ENCODE measurements at regions not wholly inside any gene's neighbourhood (a gene's known extent, or its start where the extent isn't known, plus 50 kb on each side); places are given as distances from the start of the nearest gene placed in this dataset.

DNA sequence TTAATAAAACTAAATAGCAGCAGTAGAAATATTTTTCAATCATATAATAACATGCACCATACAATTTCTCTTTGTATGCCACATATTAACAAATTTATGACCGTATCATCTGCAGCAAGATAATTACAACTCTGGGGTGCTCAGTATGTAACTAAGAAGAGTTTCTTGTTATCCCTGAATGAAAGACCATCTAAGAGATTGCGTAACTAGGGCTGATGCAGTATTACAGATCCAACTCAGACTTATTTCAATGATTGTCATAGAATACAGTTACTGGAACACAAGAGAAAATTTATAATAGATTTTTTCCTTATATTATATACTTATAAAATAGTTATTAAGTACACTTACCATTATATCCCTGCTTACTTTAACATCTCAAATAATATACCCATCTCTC lies 305.1 kb downstream of the SLITRK1 start:
- no peak for DNase-seq

- no peak for DNase-seq
These were observed 314.3 kb downstream of the SLITRK1 start for GRCh38 chr13:83568019-83568418.

DNA sequence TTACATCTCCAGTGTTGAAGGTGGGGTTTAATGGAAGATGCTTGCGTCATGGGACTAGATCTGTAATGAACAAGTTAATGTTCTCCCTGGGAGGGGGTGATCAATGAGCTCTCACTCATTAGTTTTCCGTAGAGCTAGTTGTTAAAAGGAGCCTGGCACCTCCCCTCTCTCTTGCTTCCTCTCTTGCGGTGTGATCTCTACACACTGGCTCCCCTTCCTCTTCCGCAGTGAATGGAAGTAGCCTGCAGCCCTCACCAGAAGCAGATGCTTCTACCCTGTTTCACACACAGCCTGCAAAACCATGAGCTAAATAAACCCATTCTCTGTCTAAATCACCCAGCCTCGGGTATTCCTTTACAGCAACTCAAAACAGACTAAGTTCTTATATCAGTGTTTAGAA lies 318.8 kb downstream of the SLITRK1 start:
- no peak for DNase-seq

DNA sequence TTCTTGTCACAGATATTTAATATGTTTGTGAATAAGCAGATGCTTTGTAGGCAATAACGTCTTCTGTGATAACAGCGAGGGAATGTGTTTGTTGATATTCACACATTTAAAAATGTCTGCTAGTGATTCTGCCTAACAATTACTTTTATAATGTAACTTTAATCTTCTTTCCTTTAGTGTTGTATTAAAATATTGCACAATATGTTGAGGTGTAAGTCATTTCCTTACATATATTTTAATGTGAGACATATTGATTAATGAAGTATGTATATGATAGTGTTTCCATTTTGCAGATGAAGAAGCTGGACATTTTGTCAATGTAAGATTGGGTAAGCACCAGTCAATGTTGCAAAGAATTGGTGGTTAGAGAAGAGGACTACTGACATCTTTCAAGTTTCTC lies 324.4 kb downstream of the SLITRK1 start:
- no peak for DNase-seq

- no peak for DNase-seq
These were observed 332.6 kb downstream of the SLITRK1 start for GRCh38 chr13:83549671-83550070.

- DNase-seq: no peak
These were observed 335.2 kb downstream of the SLITRK1 start for GRCh38 chr13:83547043-83547442.

DNA sequence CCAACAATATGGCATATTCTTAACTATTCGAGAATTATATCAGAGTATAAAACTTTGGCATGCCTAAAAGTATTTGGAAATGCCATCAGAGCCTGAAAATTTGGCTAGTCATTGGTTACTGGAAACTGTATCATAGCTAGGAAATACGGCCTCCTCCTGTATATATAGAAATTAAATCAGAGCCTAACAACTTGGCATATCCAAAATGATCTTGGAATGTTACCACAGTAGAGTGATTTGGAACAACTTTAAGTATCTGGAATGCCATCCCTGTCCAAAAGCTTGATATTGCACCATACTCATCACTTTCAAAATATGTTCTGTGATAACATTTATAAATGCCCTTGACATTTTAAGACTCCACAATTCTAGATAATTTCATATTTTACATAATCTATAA lies 335.8 kb downstream of the SLITRK1 start:
- DNase-seq: no peak

DNA sequence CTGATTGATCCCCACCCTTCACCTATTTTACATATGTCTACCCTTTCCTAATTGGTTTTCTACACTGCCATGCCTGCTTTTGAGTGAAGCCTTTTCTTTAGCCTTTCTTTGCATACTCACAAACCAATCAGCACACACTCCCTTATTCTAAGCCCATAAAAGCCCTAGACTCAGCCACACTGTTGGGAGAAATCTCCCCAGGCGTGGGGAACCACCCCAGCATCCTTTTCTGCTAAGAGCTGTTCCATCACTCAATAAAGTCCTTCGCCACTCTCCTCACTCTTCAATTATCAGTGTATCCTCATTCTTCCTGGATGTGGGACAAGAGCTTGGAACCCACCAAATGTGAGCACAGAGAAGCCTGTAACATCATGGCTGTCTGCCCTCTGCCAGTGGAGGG lies 343.6 kb downstream of the SLITRK1 start:
- DNase-seq: no peak

- no peak for DNase-seq
These were observed 345.3 kb downstream of the SLITRK1 start for GRCh38 chr13:83536941-83537340.

GRCh38 chr13:83536153-83536552 lies 346.1 kb downstream of the SLITRK1 start:
- no peak for DNase-seq

- no peak for DNase-seq
These were observed 349.5 kb downstream of the SLITRK1 start for GRCh38 chr13:83532809-83533208.

DNA sequence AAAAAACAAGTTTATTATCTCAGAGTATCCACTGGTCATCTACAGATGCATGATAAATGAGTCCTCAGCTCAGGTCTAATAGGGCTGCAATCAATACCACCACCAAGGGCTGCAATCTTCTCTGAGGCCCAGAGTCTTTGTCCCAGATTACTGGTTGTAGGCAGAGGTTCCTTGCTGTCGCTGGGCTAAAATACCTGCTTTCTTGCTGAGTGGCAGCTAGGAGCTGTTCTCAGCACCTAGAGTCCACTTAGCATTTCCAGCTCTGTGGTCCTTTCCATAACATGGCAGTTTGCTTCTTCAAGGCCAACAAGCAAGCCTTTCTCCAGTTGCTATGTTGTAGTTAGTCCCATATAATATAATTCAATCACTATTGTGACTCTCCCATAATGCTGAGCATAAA lies 351.3 kb downstream of the SLITRK1 start:
- no peak for DNase-seq

- no peak for DNase-seq
These were observed 365.5 kb downstream of the SLITRK1 start for GRCh38 chr13:83516781-83517180.

DNA sequence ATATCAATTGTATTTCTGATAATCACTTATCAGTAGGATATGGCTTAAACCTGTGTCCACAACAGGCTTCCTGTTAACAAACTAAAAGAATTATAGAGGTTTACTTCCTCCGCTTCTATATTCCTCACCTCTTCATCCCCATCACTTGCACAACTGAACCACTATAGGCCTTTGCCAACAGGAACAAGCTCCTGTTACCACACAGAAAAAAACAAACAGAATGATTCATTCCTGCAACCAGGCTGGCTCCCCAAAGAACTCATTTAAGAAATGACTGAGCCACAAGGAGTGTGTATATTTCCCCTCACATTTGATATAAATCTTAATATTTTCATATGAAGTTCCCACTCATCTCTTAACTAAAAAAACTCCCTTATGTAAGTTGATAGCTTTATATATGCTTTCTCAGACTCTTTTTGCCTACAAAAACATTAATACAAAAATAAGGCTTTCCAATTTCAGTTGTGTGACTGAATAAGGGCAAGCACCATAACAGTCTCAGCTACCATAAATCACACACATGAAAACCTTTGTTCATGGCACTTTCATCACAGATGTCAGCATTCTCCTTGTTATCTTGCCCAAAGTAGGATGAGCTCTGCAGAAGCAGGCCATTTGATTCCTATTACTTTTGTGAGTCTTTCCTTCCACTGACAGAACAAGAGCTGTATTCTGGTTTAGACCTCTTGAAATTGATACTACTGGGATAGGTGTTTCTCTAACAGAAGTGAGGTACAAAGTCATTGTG lies 366.8 kb downstream of the SLITRK1 start:
- DNase-seq: no peak

DNA sequence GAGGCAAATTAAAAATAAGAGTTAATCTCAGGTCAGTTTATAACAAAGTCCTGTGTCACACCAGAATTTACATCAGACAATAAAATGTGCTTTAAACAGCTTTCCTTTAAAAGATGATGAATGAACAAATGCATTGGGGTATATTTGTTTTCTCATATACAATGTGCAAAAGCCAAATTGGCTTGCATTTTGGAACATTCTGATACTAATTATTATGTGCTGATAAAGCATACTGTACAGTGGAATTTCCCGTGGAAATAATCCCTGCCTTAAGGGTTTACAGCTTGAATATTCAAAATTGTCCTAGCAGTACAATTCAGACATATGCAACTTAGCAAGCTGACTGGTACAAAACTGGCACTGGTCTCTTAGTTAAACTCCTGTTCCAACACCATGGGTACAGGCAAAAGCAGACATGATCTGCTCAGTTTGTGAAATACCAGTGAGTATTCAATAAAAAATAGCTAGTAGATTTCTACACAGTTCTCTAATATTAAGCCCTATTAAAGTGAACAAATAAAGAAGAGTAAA lies 373.4 kb downstream of the SLITRK1 start:
- no peak for DNase-seq

- no peak for DNase-seq
These were observed 378.9 kb downstream of the SLITRK1 start for GRCh38 chr13:83503424-83503823.

DNA sequence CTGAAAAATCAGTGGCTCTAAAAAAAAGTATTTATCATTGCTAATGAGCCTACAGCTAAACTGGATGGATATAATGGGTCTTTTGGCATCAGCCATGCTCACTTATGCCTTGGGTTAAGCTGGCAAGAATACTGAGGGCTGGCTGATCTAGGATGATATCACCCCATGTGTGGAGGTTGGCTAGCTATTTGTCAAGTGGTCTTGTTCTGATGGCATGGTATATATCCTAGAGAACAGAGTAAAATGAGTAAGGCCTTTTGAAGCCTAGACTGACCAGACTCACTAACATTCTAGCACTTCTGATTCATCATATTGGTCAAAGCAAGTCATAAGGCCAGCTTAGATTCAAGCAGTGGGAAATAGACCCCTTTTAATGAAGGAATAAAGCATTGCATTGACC lies 383.0 kb downstream of the SLITRK1 start:
- no peak for DNase-seq

DNA sequence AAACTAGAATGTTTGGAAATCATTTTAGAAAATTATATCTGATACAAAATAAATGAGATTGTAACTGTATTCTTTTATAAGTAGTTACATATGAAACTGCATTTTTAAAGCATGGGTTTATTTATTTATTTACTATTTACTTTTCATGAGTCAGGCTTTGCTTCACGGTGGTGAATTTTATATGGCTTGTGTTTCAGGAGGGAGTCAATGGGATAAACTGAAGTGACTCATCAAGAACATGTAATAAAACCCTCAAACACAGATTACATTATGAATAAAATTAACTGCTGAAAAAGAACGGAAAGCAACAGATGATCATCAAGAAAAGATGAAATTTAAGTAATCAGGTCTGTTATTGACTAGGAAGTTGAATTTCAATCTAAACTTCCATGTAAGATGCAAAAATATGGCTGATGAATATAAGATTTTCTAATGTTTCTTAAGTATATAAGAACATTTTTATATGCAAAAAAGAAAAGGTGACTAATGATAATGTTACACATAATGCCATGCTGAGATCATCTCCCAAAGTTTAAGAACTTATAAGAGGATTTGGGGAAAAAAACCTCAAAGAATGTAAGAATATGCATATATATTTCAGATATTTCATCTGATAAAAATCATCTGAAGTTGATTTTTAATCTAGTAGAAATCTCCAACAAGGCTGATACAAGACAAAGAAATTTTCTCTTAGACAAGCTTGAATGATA lies 383.6 kb downstream of the SLITRK1 start:
- DNase-seq: no peak

DNA sequence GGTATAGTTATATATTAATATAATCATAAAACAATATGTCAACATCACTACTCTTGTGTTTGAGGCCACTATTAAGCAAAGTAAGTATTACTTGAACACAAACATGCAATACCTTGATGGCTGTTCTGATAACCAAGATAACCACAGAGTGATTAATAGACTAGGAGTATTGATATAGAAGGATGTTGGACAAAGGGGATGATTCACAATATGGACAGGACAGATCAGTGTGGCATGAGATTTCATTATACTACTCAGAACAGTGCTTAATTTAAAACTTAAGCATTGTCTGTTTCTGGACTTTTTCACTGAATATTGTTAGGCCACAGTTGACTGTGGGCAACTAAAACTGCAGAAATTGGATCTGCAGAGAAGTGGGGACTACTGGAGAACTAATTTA lies 384.2 kb downstream of the SLITRK1 start:
- DNase-seq: no peak

DNA sequence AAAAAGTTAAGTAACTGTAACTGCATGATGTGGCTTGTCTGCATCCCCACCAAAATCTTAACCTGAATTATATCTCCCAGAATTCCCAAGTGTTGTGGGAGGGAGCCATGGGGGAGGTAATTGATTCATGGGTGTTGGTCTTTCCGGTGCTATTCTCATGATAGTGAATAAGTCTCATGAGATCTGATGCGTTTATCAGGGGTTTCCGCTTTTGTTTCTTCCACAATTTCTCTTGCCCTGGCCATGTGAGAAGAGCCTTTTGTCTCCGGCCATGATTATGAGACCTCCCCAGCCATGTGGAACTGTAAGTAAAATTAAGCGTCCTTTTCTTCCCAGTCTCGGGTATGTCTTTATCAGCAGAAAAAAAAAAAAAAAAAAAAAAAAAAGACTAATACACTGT lies 385.8 kb downstream of the SLITRK1 start:
- no peak for DNase-seq

GRCh38 chr13:83485101-83485500 lies 397.2 kb downstream of the SLITRK1 start:
- DNase-seq: no peak

DNA sequence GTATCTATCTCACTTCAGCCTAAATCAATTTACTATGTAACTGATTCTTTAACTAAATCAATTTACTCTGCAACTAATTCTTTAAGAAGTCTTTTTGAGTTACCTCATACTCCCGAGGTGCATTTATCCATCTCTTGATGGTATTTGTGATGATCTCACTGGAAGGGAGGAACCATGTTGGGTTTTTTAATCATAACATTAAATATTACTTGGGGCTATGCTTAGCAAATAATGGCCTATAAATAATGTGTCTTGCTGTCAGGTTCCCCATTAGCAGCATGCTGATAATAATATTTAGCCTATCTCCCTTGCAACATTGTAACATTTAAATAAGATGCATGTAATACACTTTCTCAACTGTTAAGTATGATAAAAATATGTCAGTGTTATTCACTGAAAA lies 411.3 kb downstream of the SLITRK1 start:
- DNase-seq: no peak

- DNase-seq: no peak
These were observed 412.0 kb downstream of the SLITRK1 start for GRCh38 chr13:83470133-83470797.

- no peak for DNase-seq
These were observed 428.6 kb downstream of the SLITRK1 start for GRCh38 chr13:83453723-83454122.
